HL-60 (cell line): ENCODE measurements at regions not wholly inside any gene's neighbourhood (a gene's known extent, or its start where the extent isn't known, plus 50 kb on each side); places are given as distances from the start of the nearest gene placed in this dataset.

Experiments used
- DNase-seq, 2 experiments: peaks; one replicate each; pipeline ENCODE4 v3.0.0-alpha.2; 2010 to 2020; ENCODE audit warnings: low read depth in 1 of 2, low spot score in 1 of 2
- H3K27ac ChIP-seq: fragments of 250-450 bp; sonication (Bioruptor Pico); replicated peaks from 2 replicates; pipeline ENCODE4 v1.5.1; 2020; ENCODE audit warnings: mild to moderate bottlenecking, moderate library complexity
- H3K27me3 ChIP-seq: fragments of 250-450 bp; sonication (Bioruptor Pico); 2 replicates; pipeline ENCODE4 v1.5.1; 2021; ENCODE audit warnings: mild to moderate bottlenecking, moderate library complexity; ENCODE audit not compliant: insufficient read depth, poor library complexity, severe bottlenecking
- H3K4me3 ChIP-seq: replicated peaks from 2 replicates; pipeline ENCODE4 v1.5.1; 2011; ENCODE audit warnings: mild to moderate bottlenecking, control low read depth, low read length; ENCODE audit not compliant: insufficient read depth
- GABPA ChIP-seq: IDR thresholded peaks from 2 replicates; pipeline ENCODE4 v1.6.1; 2012; ENCODE audit warnings: low read depth
- POLR2AphosphoS5 ChIP-seq: IDR thresholded peaks from 2 replicates; pipeline ENCODE4 v1.6.1; 2012; ENCODE audit warnings: low read depth
- SPI1 ChIP-seq: IDR thresholded peaks from 2 replicates; pipeline ENCODE4 v1.6.1; 2012; ENCODE audit warnings: low read depth, mild to moderate bottlenecking, borderline replicate concordance
- TF ChIP-seq, protein P1 (sequence below): IDR thresholded peaks from one replicate; pipeline ENCODE4 v1.5.1; 2011; ENCODE audit warnings: low read length, control low read depth, inconsistent platforms; ENCODE audit not compliant: insufficient read depth
- TF ChIP-seq, protein P2 (sequence below): IDR thresholded peaks from 2 replicates; pipeline ENCODE4 v1.6.1; 2012; ENCODE audit warnings: low read depth; ENCODE audit not compliant: insufficient replicate concordance

DNA sequence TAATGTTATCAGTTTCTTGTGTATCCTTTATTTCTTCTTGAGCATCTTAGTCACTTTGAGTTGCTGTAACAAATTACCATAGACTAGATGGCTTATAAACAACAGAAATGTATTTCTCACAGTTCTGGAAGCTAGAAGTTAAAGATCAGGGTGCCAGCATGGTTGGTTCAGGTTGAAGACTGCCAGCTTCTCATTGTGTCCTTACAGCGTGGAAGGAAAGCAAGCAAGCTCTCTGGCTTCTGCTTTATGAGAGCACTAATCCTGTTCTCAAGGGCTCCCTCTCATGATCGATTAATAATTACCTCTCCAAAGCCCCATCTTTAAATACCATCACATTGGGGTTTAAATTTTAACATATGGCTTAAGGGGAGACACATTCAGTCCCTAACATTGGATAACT lies 497.2 kb downstream of the RAPGEF2 start:
- DNase-seq, result no peak
- TF ChIP-seq, protein P1, sequence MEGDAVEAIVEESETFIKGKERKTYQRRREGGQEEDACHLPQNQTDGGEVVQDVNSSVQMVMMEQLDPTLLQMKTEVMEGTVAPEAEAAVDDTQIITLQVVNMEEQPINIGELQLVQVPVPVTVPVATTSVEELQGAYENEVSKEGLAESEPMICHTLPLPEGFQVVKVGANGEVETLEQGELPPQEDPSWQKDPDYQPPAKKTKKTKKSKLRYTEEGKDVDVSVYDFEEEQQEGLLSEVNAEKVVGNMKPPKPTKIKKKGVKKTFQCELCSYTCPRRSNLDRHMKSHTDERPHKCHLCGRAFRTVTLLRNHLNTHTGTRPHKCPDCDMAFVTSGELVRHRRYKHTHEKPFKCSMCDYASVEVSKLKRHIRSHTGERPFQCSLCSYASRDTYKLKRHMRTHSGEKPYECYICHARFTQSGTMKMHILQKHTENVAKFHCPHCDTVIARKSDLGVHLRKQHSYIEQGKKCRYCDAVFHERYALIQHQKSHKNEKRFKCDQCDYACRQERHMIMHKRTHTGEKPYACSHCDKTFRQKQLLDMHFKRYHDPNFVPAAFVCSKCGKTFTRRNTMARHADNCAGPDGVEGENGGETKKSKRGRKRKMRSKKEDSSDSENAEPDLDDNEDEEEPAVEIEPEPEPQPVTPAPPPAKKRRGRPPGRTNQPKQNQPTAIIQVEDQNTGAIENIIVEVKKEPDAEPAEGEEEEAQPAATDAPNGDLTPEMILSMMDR, result no peak
- TF ChIP-seq GABPA, result no peak
- TF ChIP-seq SPI1, result no peak
- TF ChIP-seq, protein P2, sequence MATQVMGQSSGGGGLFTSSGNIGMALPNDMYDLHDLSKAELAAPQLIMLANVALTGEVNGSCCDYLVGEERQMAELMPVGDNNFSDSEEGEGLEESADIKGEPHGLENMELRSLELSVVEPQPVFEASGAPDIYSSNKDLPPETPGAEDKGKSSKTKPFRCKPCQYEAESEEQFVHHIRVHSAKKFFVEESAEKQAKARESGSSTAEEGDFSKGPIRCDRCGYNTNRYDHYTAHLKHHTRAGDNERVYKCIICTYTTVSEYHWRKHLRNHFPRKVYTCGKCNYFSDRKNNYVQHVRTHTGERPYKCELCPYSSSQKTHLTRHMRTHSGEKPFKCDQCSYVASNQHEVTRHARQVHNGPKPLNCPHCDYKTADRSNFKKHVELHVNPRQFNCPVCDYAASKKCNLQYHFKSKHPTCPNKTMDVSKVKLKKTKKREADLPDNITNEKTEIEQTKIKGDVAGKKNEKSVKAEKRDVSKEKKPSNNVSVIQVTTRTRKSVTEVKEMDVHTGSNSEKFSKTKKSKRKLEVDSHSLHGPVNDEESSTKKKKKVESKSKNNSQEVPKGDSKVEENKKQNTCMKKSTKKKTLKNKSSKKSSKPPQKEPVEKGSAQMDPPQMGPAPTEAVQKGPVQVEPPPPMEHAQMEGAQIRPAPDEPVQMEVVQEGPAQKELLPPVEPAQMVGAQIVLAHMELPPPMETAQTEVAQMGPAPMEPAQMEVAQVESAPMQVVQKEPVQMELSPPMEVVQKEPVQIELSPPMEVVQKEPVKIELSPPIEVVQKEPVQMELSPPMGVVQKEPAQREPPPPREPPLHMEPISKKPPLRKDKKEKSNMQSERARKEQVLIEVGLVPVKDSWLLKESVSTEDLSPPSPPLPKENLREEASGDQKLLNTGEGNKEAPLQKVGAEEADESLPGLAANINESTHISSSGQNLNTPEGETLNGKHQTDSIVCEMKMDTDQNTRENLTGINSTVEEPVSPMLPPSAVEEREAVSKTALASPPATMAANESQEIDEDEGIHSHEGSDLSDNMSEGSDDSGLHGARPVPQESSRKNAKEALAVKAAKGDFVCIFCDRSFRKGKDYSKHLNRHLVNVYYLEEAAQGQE, result no peak
- TF ChIP-seq POLR2AphosphoS5, result no peak
- H3K27me3 ChIP-seq, result no peaks in the 10 kb centered on the region

GRCh38 chr4:159604781-159605180 lies 501.9 kb downstream of the RAPGEF2 start:
- no peak for TF ChIP-seq SPI1
- no peak for TF ChIP-seq POLR2AphosphoS5
- TF ChIP-seq GABPA, result no peak
- TF ChIP-seq, protein P1, result no peak
- TF ChIP-seq, protein P2, result no peak
- DNase-seq, result no peak
- no peak overlapping the region for H3K4me3 ChIP-seq
- H3K27me3 ChIP-seq, result no peaks in the 10 kb centered on the region
- no peak overlapping the region for H3K27ac ChIP-seq

More for the DNA sequence above, 497.2 kb downstream of the RAPGEF2 start:
- H3K4me3 ChIP-seq, result no peak overlapping the region
- H3K27ac ChIP-seq, result no peak overlapping the region

GRCh38 chr4:159606835-159607234 lies 504.0 kb downstream of the RAPGEF2 start:
- no peaks in the 10 kb centered on the region for H3K27me3 ChIP-seq
- no peak overlapping the region for H3K4me3 ChIP-seq
- no peak for DNase-seq
- TF ChIP-seq POLR2AphosphoS5, result no peak
- TF ChIP-seq, protein P2, result no peak
- TF ChIP-seq, protein P1, result no peak
- TF ChIP-seq SPI1, result no peak
- no peak for TF ChIP-seq GABPA
- no peak overlapping the region for H3K27ac ChIP-seq
